Small intestine (tissue), 7 donors: ENCODE measurements at regions not wholly inside any gene's neighbourhood (a gene's known extent, or its start where the extent isn't known, plus 50 kb on each side); places are given as distances from the start of the nearest gene placed in this dataset.

Experiments
- DNase-seq, 2 donors: peaks; one replicate each; pipeline versions ENCODE4 v3.0.0 to v3.0.0-alpha.2; 2013
- FAIRE-seq: peaks from 2 replicates; lab custom pipeline; 2012; peaks lifted over from hg19 to GRCh38; lab: Jason Lieb, UNC
- H3K27ac ChIP-seq, 3 donors: one replicate each; pipeline ENCODE4 v1.5.1; 2013; ENCODE audit warnings: low read length in 2 of 3, mild to moderate bottlenecking in 2 of 3, control low read depth in 1 of 3, inconsistent platforms in 1 of 3, low read depth in 1 of 3, moderate library complexity in 1 of 3
- H3K27me3 ChIP-seq, 3 donors: one replicate each; pipeline ENCODE4 v1.6.1; 2013; ENCODE audit warnings: low read length in 3 of 3, inconsistent platforms in 1 of 3; ENCODE audit not compliant: control insufficient read depth in 3 of 3, insufficient read depth in 3 of 3
- H3K36me3 ChIP-seq, 3 donors: one replicate each; pipeline ENCODE4 v1.6.1; 2013; ENCODE audit warnings: low read length in 3 of 3, inconsistent platforms in 1 of 3, low read depth in 1 of 3, mild to moderate bottlenecking in 1 of 3, moderate library complexity in 1 of 3; ENCODE audit not compliant: control insufficient read depth in 3 of 3, insufficient read depth in 2 of 3
- H3K4me1 ChIP-seq, 3 donors: one replicate each; pipeline ENCODE4 v1.6.1; 2013; ENCODE audit warnings: low read length in 2 of 3, inconsistent platforms in 1 of 3, low read depth in 1 of 3, mild to moderate bottlenecking in 1 of 3, moderate library complexity in 1 of 3; ENCODE audit not compliant: control insufficient read depth in 3 of 3, insufficient read depth in 2 of 3
- H3K4me3 ChIP-seq, 3 donors: one replicate each; pipeline ENCODE4 v1.5.1; 2013; ENCODE audit warnings: low read length in 3 of 3, control low read depth in 1 of 3, inconsistent platforms in 1 of 3, low read depth in 1 of 3, mild to moderate bottlenecking in 1 of 3, moderate library complexity in 1 of 3
- H3K9me3 ChIP-seq, 2 donors: one replicate each; pipeline ENCODE4 v1.6.1; 2013; ENCODE audit warnings: low read depth in 1 of 2, low read length in 1 of 2; ENCODE audit not compliant: control insufficient read depth in 2 of 2, insufficient read depth in 1 of 2
- WGBS, 3 donors: extraction: QIAGEN DNeasy Blood & Tissue Kit; methylation state at CpG; one replicate each; pipeline ENCODE4 v1.1.7; 2013; 5-methylcytosine and 5-hydroxymethylcytosine counted together
- donor health status: healthy with polysubstance abuse.
- donor health status: control.
- donor health status: control.
- donor health status: Bipolar disorder and iron deficiency.
- donor health status: healthy.

- Histone ChIP-seq H3K4me1 (no peaks in the 10 kb centered on the region), H3K27me3 (no peaks in the 10 kb centered on the region), H3K27ac (no peak overlapping the region), H3K36me3 (peaks cover 0 to 2% (median 0%) of the 10 kb centered on the region in 3 donors), H3K4me3 (no peak overlapping the region), H3K9me3 (no peaks in the 10 kb centered on the region)
- DNase-seq: no peak
- FAIRE-seq: no peak
- WGBS, 3 donors: 88 to 94% (median 92%) methylated on average over 2 of the region's 2 CpGs
Observed at GRCh38 chr2:144210076-144210475, 309.8 kb downstream of the ZEB2 start.

DNA sequence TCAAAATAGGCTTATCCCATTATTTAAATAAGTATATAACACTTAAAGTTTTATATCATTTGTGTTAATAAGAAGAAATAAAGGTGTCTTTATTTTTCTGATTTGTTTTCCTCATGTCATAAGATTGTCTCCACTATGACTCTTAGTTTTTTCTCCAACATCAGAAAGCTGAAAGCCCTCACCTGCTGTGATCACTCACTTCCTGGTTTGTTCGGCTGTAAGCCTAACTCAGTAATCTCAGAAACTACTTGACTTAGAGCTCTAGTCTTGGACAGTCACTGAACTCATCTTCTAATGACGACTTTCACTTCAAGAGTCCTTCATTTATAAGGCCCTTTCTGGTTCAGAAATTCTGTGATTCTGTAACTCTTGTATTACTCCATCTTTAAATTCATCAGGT is 311.0 kb downstream of the ZEB2 start:
- 89 to 95% (median 90%) methylated on average over 2 of the region's 2 CpGs for WGBS, 3 donors
- DNase-seq (no peak), FAIRE-seq (no peak)
- no peaks in the 10 kb centered on the region for H3K27me3 ChIP-seq
- peaks cover 0 to 2% (median 0%) of the 10 kb centered on the region in 3 donors for H3K36me3 ChIP-seq
- no peaks in the 10 kb centered on the region for H3K4me1 ChIP-seq
- H3K27ac ChIP-seq: no peak overlapping the region
- H3K4me3 ChIP-seq: no peak overlapping the region
- H3K9me3 ChIP-seq: no peaks in the 10 kb centered on the region

- WGBS, 3 donors: 91 to 97% (median 96%) methylated on average over 2 of the region's 2 CpGs
- FAIRE-seq: no peak
Observed at GRCh38 chr2:144206019-144206418, 313.9 kb downstream of the ZEB2 start.

DNA sequence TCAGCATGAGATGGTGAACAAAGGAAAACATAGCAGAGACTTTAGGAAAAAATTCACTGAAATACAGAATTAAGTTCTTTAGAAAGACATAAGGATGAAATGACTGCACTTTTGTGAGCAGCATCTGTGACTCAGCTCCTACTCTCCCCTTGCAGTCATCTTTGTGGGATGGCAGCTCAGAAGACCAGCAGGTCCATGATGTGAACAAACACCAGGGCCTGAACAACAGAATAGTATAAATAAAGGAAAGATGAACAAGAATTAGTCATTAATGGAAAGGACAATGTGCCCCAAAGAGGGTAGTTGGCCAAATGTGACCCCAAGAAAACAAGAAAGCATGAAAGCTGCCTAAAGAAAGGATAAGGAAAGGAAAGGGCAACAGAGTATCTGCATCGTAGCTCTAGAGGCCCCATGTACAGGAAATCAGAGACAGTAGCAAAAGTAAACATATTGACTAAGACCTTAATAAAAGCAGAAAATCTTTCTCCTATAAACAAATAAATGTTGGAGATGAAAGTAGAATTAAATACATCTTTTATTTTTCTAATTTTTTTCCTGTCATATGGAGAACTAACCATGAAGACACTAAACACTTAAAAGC is 318.0 kb downstream of the ZEB2 start:
- no peak overlapping the region for H3K27ac ChIP-seq
- no peak overlapping the region for H3K4me3 ChIP-seq
- peaks cover 0 to 2% (median 0%) of the 10 kb centered on the region in 3 donors for H3K36me3 ChIP-seq
- no peak for DNase-seq
- no peak for FAIRE-seq
- 73 to 79% (median 77%) methylated on average over 1 of the region's 1 CpG for WGBS, 3 donors
- no peaks in the 10 kb centered on the region for H3K27me3 ChIP-seq
- H3K9me3 ChIP-seq: no peaks in the 10 kb centered on the region
- peaks cover 0 to 6% (median 0%) of the 10 kb centered on the region in 3 donors for H3K4me1 ChIP-seq

More at GRCh38 chr2:144206019-144206418, 313.9 kb downstream of the ZEB2 start:
- Histone ChIP-seq H3K4me1 (no peaks in the 10 kb centered on the region), H3K4me3 (no peak overlapping the region), H3K9me3 (no peaks in the 10 kb centered on the region), H3K27ac (no peak overlapping the region), H3K36me3 (peaks cover 0 to 2% (median 2%) of the 10 kb centered on the region in 3 donors), H3K27me3 (no peaks in the 10 kb centered on the region)
- no peak for DNase-seq

DNA sequence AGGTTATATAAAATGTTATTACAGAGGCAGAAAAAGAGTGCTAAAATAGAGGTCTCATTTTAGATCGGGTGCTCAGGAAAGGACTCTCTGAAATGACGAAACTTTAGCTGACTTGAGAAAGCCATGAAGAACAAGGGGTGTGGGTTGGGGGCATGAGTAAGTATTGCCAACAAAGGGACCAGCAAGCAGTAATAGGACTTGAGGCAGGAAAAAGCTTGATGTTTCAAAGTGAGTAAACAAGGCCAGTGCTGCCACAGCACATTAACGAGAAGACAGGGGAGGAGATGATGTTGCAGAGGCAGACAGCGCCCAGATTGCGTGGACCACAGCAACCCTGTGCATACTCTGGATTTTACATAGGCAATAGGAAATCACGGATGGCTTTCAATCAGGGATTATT is 318.8 kb downstream of the ZEB2 start:
- FAIRE-seq (no peak), DNase-seq (no peak)
- Histone ChIP-seq H3K27ac (no peak overlapping the region), H3K36me3 (peaks cover 0 to 2% (median 0%) of the 10 kb centered on the region in 3 donors), H3K27me3 (no peaks in the 10 kb centered on the region), H3K9me3 (no peaks in the 10 kb centered on the region), H3K4me1 (peaks cover 0 to 6% (median 0%) of the 10 kb centered on the region in 3 donors), H3K4me3 (no peak overlapping the region)
- 88 to 91% (median 91%) methylated on average over 6 of the region's 6 CpGs for WGBS, 3 donors

DNA sequence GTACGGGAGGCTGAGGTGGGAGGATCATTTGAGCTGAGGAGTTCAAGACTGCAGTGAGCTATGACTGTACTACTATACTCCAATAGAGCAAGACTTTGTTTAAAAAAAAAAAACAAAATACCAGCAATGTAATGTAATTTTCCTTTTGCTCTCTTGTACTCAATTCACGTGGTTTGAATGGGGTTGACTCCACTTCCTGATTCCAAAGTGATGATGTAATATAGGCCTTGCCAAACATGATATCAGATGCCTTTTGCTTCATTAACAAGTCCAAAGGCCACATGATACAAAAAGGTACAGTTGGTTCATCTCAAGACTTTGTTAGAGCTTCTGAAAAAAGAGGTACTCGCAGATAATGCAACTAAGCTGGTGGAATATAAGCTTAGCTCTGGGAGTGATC is 321.8 kb downstream of the ZEB2 start:
- no peaks in the 10 kb centered on the region for H3K27me3 ChIP-seq
- H3K27ac ChIP-seq: peak overlapping the region in 1 of 3 donors; percentile 41
- FAIRE-seq (no peak), DNase-seq (peak; percentile 80 to 84)
- 59 to 65% (median 59%) methylated on average over 3 of the region's 3 CpGs for WGBS, 3 donors
- peaks cover 0 to 2% (median 0%) of the 10 kb centered on the region in 3 donors for H3K36me3 ChIP-seq
- H3K4me1 ChIP-seq: peaks cover 0 to 6% (median 0%) of the 10 kb centered on the region in 3 donors
- H3K4me3 ChIP-seq: no peak overlapping the region
- no peaks in the 10 kb centered on the region for H3K9me3 ChIP-seq

- peaks cover 0 to 6% (median 0%) of the 10 kb centered on the region in 3 donors for H3K4me1 ChIP-seq
- no peaks in the 10 kb centered on the region for H3K36me3 ChIP-seq
- no peaks in the 10 kb centered on the region for H3K9me3 ChIP-seq
- FAIRE-seq: no peak
- DNase-seq: no peak
- no peak overlapping the region for H3K27ac ChIP-seq
- no peaks in the 10 kb centered on the region for H3K27me3 ChIP-seq
- 85 to 90% (median 85%) methylated on average over 5 of the region's 5 CpGs for WGBS, 3 donors
- H3K4me3 ChIP-seq: no peak overlapping the region
Observed at GRCh38 chr2:144194326-144195071, 325.4 kb downstream of the ZEB2 start.

GRCh38 chr2:144190908-144191605 is 328.9 kb downstream of the ZEB2 start:
- Histone ChIP-seq H3K4me1 (no peaks in the 10 kb centered on the region), H3K36me3 (no peaks in the 10 kb centered on the region), H3K27ac (no peak overlapping the region), H3K4me3 (no peak overlapping the region), H3K9me3 (no peaks in the 10 kb centered on the region), H3K27me3 (no peaks in the 10 kb centered on the region)
- DNase-seq (no peak), FAIRE-seq (no peak)
- 91 to 94% (median 92%) methylated on average over 4 of the region's 4 CpGs for WGBS, 3 donors
